ENCODE measurements at regions not wholly inside any gene's neighbourhood (a gene's known extent, or its start where the extent isn't known, plus 50 kb on each side); places are given as distances from the start of the nearest gene placed in this dataset.

GRCh38 chr4:72902354-72902753 is 167.2 kb downstream of the COX18 start:
- H3K36me3 ChIP-seq = no peaks in the 10 kb centered on the region
- DNase-seq = no peak
- H3K4me3 ChIP-seq = no peak overlapping the region
- TF ChIP-seq CTCF (IDR thresholded peaks at IDR 0.05) = no peak
- no peaks in the 10 kb centered on the region for H3K9me3 ChIP-seq
- H3K27me3 ChIP-seq = no peaks in the 10 kb centered on the region
- no peak overlapping the region for H3K27ac ChIP-seq
- intact Hi-C loops (cut with DNase I; ENCODE audit: low total_unique reads) = no loop called here
- peaks cover 0 to 6% (median 4%) of the 10 kb centered on the region in 4 donors for H3K4me1 ChIP-seq

- TF ChIP-seq CTCF (IDR thresholded peaks at IDR 0.05) = no peak
- H3K27ac ChIP-seq = no peak overlapping the region
- DNase-seq = no peak
- peaks cover 0 to 13% (median 10%) of the 10 kb centered on the region in 4 donors for H3K4me1 ChIP-seq
- intact Hi-C loops (cut with DNase I; ENCODE audit: low total_unique reads) = no loop called here
- H3K9me3 ChIP-seq = no peaks in the 10 kb centered on the region
- no peaks in the 10 kb centered on the region for H3K36me3 ChIP-seq
- H3K27me3 ChIP-seq = no peaks in the 10 kb centered on the region
- no peak overlapping the region for H3K4me3 ChIP-seq
Measured at GRCh38 chr4:72901553-72901952, 168.0 kb downstream of the COX18 start.

- intact Hi-C loops (cut with DNase I; ENCODE audit: low total_unique reads) = no loop called here
- no peak for DNase-seq
- H3K4me3 ChIP-seq = no peak overlapping the region
- H3K36me3 ChIP-seq = no peaks in the 10 kb centered on the region
- no peaks in the 10 kb centered on the region for H3K27me3 ChIP-seq
- no peaks in the 10 kb centered on the region for H3K9me3 ChIP-seq
- no peak overlapping the region for H3K27ac ChIP-seq
- TF ChIP-seq CTCF (IDR thresholded peaks at IDR 0.05) = no peak
- H3K4me1 ChIP-seq = peaks cover 0 to 17% (median 14%) of the 10 kb centered on the region in 4 donors
Measured at GRCh38 chr4:72900952-72901351, 168.6 kb downstream of the COX18 start.

- no peak overlapping the region for H3K27ac ChIP-seq
- no peak for DNase-seq
- H3K27me3 ChIP-seq = no peaks in the 10 kb centered on the region
- no peaks in the 10 kb centered on the region for H3K36me3 ChIP-seq
- H3K4me3 ChIP-seq = no peak overlapping the region
- intact Hi-C loops (cut with DNase I; ENCODE audit: low total_unique reads) = no loop called here
- no peak for TF ChIP-seq CTCF (IDR thresholded peaks at IDR 0.05)
- H3K9me3 ChIP-seq = no peaks in the 10 kb centered on the region
- H3K4me1 ChIP-seq = peaks cover 0 to 27% (median 16%) of the 10 kb centered on the region in 4 donors
Measured at GRCh38 chr4:72899621-72900020, 169.9 kb downstream of the COX18 start.

GRCh38 chr4:72899214-72899613 is 170.3 kb downstream of the COX18 start:
- Histone ChIP-seq H3K36me3 (no peaks in the 10 kb centered on the region), H3K4me3 (no peak overlapping the region), H3K4me1 (peaks cover 0 to 29% (median 16%) of the 10 kb centered on the region in 4 donors), H3K27ac (no peak overlapping the region), H3K9me3 (no peaks in the 10 kb centered on the region), H3K27me3 (no peaks in the 10 kb centered on the region)
- no peak for DNase-seq
- no peak for TF ChIP-seq CTCF (IDR thresholded peaks at IDR 0.05)
- intact Hi-C loops (cut with DNase I; ENCODE audit: low total_unique reads) = no loop called here

- no peaks in the 10 kb centered on the region for H3K9me3 ChIP-seq
- no peak for TF ChIP-seq CTCF (IDR thresholded peaks at IDR 0.05)
- peaks cover 0 to 55% (median 28%) of the 10 kb centered on the region in 4 donors for H3K4me1 ChIP-seq
- H3K27ac ChIP-seq = peak overlapping the region; percentile 66 to 75
- intact Hi-C loops (cut with DNase I; ENCODE audit: low total_unique reads) = no loop called here
- H3K4me3 ChIP-seq = no peak overlapping the region
- no peak for DNase-seq
- no peaks in the 10 kb centered on the region for H3K36me3 ChIP-seq
- no peaks in the 10 kb centered on the region for H3K27me3 ChIP-seq
Measured at GRCh38 chr4:72896515-72896914, 173.0 kb downstream of the COX18 start.
